HEK293T (cell line): ENCODE measurements at regions not wholly inside any gene's neighbourhood (a gene's known extent, or its start where the extent isn't known, plus 50 kb on each side); places are given as distances from the start of the nearest gene placed in this dataset.
"Not testable (repeated sequence)": the region's sequence is repeated elsewhere in the genome, so short reads cannot be mapped to it uniquely, and the experiment has no call there.

ENCODE experiments used
- ARNT ChIP-seq: fragments of 450-650 bp; IDR thresholded peaks from 2 replicates; pipeline ENCODE4 v1.6.1; 2017; ENCODE audit warnings: mild to moderate bottlenecking
- BHLHE40 ChIP-seq: fragments of 450-650 bp; IDR thresholded peaks from 2 replicates; pipeline ENCODE4 v1.6.1; 2016; ENCODE audit warnings: mild to moderate bottlenecking, moderate library complexity, borderline replicate concordance
- FOXA1 ChIP-seq: fragments of 450-650 bp; IDR thresholded peaks from 2 replicates; pipeline ENCODE4 v1.6.1; 2016; ENCODE audit warnings: mild to moderate bottlenecking
- L3MBTL2 ChIP-seq: fragments of 450-650 bp; conservative IDR thresholded peaks from 2 replicates; pipeline ENCODE4 v1.6.1; 2016; ENCODE audit warnings: mild to moderate bottlenecking
- ZNF384 ChIP-seq: fragments of 450-650 bp; IDR thresholded peaks from 2 replicates; pipeline ENCODE4 v1.6.1; 2016

GRCh38 chr4:156509921-156510320, 461.7 kb downstream of the PDGFC start:
- TF ChIP-seq ZNF384, ARNT, L3MBTL2, FOXA1, BHLHE40: not testable (repeated sequence)
